GM19463 (cell line): ENCODE measurements at regions not wholly inside any gene's neighbourhood (a gene's known extent, or its start where the extent isn't known, plus 50 kb on each side); places are given as distances from the start of the nearest gene placed in this dataset.
"Not testable (repeated sequence)": the region's sequence is repeated elsewhere in the genome, so short reads cannot be mapped to it uniquely, and the experiment has no call there.

Experiments
- ATAC-seq: cut with Tn5 transposase; IDR thresholded peaks from one replicate; pipeline ENCODE4 v1.9.1; 2021; ENCODE audit warnings: mild to moderate bottlenecking, moderate library complexity; ENCODE audit not compliant: unreplicated experiment

DNA sequence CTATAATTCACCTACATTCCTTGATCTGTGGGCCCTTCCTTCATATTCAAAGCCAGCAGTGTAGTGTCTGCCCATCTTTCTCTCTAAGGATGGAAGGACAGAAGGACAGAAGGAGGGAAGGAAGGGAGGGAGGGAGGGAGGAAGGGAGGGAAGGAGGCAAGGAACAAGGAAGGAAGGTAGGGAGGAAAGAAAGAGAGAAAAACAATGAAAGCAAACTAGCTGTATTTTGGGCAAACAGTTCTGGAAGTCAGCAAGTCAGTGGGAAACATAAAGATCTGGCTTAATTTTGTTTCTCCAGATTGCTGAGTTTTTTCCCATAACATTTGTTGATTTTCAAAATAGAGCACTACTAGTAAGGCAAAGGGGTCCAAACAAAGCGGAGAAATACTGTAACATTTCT, 555.2 kb upstream of the EPHA5 start:
- no peak for ATAC-seq

DNA sequence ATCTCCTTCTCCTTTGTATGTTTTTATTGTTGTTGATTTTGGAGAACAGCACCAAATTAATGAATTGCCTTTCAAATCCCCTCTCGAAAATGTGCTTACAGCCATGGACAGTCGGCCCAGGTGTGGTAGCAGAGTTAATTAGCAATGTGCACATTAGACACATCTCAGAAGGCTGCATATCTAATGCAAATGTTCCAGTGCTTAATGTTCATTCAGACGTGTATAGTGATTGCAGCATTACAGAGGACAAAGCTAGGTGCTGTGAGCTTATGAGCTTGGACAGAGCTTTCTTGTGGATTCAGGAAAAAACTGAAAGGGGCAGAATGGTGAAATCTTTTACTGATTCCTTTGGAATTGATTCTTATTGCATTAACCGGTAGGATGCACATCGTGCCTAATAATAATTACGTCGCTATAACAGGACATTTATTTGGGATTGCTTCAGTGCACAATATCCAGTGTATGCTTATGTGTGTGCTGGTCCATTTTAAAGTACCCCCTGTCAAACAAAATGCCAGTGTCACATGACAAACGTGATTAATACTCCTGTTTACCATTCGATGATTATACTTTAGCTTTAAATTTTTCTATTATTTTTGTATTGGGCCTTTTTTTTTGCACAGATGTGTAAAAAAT, 552.9 kb upstream of the EPHA5 start:
- no peak for ATAC-seq

DNA sequence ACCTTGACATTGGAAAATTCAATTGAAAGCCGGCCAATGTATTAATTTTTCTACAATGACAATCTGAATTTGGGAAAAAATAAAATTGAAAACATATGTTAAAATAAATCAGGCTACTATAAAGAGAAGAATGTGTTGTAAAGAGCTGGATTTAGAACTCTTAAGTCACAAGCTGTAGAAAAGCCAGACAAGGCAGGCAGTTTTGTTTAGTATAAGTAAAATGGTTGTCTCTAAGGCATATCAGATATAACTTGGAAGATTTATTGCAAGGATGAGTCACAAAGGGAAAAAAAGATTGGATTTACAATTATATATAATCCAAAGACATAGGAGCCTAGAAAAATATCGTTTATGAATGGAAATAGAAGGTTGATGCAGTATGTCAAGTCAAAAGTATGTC, 549.1 kb upstream of the EPHA5 start:
- ATAC-seq, result no peak

DNA sequence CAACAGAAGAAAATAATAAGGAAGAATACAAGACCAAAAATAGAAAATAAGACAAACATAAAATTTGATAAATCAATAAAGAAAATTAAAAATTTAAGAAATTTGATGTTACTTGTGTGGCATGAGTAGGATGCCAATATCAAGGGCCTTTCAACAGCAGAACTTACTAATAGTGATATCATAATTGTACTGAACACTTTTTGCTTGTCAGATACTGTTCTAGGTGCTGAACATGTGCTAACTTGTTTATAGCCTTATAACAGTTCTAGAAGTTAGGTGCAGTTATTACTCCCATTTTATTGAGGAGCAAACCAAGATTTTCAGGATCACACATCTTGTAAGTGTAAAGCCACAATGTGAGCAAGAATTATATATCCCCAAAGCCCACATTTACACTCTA, 546.0 kb upstream of the EPHA5 start:
- no peak for ATAC-seq

DNA sequence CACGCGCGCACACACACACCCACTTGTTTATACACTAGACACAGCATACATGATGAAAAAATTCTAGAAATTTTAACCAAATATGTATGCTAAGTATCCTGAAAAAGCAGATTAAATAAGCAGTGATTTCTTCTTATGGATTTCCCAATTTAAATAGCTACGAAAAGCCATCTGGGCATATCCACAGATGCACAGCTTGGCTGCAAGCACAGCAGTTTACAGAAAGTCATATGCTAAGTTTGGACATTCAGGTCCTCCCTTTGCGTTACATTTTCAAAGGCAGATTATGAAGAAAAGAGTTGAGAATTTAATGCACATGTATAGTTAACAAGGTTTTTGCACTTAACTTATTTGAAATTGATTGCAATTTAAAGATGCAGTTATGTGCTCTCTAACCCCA, 542.2 kb upstream of the EPHA5 start:
- no peak for ATAC-seq

DNA sequence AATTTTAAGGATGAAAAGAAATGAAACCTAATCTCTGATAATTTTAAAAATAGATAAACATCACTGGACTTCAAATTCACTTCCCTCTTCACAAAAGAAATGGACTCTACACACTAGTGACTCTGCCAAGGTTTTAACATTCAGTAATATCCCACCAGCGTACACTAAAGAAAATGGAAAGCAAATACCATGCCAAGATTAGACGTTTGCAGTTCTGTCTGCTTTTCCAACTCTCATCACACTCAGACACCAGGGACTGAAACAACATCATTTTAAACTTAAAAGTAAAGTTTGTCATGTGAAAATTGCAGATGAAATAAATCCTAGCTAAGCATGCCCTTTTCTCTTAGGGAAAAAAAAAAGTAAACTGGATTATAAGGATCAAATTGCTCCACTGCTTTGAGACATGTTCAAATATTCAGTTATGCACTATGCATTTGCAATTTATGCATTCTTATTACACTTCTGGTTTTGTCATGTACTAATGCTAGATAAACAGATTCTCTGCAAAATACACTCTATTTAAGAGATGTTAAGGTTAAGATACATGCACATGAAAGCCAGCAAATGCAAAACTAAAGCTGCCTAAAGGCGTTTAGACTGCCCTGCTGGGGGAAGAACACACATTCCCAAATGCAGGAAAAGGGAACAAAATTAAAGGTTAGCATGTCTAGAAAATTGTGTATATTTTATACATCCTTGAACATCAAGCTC, 534.4 kb upstream of the EPHA5 start:
- ATAC-seq, result no peak

DNA sequence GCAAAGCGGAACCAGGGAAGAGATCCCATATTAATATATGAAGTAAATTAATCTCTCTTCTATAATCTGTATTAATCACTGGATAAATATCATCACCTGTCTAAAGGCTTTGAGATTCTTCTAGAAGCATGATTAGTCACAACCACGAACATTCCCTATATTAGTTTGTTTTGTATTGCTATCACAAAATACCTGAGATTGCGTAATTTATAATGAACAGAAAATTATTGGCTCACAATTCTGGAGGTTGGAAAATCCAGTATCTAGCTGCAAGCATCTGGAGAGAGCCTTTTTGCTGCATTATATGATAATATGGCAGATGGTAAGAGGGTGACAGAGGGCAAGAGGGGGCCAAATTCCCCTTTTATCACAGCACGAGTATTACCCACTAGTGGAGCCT, 532.6 kb upstream of the EPHA5 start:
- no peak for ATAC-seq

DNA sequence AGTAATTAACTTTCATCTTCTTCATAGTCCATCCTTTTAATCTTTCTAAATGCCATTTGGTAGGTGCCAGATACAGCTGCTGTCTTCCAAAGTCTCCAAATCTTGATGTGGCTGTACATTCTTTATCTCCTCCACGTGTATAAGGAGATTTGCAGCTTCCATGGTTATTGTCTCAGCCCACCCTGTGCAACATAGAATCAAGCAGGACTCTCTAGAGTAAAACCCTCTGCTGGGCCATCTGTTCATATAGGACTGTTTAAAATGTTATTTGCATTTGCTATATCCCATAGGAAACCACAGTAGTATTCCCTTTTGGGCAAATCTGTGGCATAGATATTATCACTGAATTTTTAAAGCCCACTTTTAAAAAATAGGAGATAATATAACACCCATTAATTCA, 527.2 kb upstream of the EPHA5 start:
- ATAC-seq, result no peak

DNA sequence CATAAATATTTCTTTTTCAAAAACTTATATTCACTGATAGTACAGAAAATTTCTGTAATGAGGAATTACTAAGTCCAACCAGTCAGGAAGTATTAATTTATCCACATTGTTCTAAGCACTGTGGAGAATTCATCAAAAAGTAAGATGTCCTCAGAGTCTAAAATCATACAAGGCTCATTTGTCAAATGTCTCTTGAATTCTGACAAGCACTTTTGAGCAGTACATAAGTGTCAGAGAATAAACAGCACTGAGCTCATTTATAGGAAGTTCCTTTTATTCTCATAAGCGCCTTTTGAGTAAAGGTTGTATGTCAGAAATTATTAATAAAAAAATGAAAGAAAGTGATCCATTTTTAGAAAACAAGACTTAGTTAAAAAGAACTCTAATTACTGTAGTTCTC, 523.2 kb upstream of the EPHA5 start:
- no peak for ATAC-seq

DNA sequence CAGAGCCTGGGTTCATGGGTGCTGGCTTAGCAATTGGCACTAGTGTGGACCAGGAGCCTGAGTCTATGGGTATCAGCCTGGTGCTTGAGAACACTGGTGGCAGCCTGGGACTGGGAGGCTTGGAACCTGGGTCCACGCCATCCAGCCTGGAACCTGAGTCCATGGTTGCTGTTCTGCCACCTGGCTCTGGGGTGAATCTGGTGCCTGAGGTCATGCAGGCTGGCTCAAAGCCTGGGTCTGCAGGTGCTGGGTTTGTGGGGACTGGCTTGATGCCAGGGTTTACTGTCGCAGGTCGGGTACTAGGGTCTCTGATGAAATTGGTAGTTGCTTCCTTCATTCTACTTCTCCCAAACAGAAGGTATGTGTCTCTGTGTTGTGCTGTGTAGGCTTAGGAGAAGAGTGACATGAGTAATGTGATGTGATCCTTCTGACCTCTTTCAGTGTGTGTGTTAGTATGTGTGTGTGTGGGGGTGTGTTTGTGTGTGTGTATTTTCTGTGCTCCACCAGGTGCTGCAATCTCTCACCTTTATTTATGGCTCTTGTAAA, 517.0 kb upstream of the EPHA5 start:
- no peak for ATAC-seq

DNA sequence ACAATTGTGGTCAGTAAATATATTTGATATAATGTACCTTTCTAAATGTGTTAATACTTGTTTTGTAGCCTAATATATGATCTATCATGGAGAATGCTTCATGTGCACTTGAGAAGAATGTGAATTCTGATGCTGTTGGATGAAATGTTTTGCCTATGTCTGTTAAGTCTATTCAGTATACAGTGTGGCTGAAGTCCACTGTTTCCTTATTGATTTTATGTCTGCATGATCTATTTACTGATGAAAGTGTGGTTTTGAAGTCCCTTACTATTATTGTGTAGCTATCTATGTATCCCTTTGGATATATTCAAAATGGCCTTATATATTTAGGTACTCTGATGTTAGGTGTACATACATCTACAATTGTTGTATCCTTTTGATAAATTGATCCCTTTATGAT, 515.8 kb upstream of the EPHA5 start:
- no peak for ATAC-seq

DNA sequence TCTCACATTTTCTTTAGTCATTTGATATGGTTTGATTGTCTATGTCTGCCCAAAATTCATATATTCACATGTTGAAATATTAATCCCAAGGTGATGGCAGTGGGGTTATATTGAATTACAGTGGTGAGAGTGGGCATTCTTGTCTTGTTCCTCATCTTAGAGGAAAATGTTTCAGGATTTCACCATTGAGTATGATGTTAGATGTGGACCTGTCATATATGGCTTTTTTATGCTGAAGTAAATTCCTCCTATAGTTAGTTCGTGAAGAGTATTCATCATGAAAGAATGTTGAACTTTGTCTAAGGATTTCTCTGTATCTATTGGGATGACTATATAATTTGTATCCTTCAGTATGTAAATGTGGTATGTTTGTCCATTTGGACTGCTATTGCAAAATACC, 512.3 kb upstream of the EPHA5 start:
- no peak for ATAC-seq

DNA sequence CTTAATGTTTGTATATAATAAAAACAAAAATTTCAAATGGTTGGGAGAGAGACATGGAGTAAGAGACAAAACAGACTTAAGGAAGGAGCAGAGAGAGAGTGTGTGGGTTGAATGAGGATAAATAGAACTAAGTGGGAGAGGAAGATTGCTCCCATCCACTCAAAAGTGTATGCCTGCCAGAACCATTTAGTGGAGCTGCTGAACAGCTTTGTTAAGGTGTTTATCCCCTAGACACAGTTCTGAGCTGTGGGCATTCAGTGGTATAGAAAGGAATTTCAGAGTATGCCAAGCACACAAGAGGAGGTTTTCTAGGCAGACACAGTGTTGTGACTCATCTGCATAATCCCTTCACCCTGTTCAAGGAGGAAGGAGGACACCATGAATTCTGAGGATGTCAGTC, 508.6 kb upstream of the EPHA5 start:
- ATAC-seq, result no peak

DNA sequence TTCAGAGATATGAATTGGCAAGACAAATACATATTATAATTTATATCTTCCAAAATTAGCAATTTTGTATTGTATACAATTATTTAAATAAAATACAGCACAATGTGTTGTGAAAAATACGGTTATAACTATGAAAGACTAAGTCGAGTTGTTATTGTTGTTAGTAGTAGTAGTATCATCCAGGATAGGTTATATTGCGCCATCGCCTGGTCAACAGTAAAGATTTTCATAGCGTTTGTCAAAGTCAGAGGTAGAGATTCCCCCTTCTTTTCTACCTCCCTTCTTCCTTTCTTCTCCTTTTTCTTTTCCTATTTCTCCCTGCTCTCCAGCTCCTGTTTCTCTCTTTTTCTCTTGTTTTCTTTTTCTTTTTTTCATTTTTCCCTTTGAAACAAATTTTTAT, 499.1 kb upstream of the EPHA5 start:
- no peak for ATAC-seq

DNA sequence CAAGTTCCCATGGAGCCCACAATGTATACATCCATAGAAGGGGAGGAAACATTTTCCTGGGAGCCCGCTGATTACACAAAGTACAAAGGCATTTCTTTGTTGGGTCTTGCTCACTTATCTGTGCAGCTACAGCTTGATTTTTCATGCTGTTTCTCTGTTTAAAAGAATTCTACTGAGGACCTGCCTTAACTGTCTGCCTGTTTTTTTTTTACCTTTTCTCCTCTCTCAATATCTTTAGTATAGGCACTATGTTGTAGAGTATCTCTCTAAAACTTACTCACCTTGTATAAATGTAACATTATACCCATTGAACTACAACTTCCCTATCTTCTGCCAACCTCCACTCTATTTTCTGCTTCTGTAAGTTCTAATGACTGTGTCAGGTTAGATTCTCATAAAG, 494.6 kb upstream of the EPHA5 start:
- ATAC-seq, result no peak

DNA sequence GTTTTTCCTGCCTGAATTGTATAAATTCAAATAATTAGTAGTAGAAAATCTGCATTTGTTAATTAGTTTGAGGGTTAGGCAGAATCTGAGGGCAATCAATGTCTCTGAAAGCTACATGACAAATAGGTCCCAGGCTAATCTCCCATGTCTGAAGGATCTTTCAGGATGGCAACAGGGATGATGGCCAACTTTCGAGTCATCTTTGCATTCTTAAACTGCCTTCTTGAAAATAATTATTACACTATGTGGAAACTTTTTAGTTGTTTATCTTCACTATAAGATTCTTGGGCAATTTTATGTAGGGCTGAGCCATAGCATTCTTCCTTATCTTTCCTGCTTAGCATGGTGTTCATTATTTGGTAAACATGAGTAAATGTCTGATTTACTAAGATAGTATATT, 490.3 kb upstream of the EPHA5 start:
- no peak for ATAC-seq

DNA sequence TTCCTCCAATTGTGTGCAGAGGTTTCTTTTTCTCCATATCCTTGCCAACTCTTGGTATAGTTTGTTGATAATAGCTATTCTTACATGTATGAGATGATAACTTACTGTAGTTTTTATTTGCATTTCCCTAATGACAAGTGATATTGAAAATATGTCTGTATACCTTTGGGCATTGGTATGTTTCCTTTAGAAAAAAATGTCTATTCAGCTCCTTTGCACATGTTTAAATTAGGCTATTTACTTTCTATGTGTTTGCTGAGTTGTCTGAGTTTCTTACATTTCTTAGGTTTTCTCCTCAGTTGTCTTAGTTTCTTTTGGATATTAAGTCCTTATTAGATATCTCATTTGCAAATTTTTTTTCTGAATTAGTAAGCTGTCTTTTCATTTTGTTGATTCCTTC, 487.3 kb upstream of the EPHA5 start:
- no peak for ATAC-seq

DNA sequence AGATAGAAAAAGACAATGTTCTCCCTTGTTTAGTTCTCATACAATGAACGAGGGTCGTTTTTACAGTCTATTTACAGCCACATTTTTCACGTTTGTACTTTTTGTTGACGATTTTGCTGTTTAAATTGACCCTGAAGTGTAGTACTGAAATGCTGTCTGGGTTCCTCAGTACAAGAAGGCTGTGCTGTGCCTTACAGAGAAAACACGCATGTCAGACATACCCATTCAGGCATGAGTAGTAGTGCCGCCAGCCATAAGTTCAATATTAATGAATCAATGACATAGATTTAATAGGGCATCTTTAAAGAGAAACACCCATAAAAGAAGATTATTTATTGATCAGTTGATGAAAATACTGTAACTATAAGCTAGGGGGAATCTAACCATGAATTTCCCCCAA, 459.8 kb upstream of the EPHA5 start:
- ATAC-seq, result no peak

DNA sequence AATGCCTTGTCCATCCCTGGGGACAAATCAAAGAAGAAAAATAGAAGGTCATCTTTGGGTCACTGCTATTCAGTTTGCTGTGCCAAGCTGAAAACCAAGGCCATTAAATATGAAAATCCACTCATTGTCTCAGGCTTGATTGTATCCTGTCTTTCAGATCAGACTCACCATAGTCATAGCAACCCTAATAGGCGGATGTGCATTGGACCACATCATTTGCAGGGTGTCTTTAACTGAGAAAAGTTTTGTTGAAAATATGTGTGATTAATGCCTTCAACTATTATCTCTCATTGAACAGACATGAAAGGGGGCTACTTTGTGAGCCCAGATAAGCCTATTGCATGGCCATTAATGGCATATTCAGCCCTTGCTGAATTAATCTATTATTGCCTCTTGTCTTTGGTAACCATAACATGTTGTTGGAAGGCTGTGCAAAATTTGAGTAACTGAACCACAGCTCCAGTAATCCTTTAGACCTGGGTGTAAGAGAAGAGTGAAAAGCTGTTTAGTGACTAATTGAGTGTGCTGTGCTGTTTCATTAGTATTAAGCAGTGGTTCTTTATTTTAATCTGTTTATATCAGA, 453.6 kb upstream of the EPHA5 start:
- no peak for ATAC-seq

DNA sequence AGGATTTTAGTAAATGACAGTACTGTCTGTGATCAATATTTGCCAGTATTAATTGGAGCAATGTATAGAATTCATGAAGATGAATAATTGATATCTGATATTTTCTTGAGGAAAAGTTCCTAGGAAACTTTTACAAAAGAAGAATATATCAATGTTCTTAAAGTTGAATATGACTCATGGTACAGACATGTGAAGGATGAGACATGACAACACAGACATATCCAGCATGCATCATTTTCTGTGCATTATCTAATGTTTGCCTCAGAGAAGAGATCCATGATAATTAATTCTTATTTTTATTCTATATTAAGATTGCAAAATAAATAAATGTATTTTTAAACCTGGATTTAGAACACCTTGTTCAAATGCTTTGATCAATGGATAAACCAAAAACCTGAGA, 452.9 kb upstream of the EPHA5 start:
- no peak for ATAC-seq

DNA sequence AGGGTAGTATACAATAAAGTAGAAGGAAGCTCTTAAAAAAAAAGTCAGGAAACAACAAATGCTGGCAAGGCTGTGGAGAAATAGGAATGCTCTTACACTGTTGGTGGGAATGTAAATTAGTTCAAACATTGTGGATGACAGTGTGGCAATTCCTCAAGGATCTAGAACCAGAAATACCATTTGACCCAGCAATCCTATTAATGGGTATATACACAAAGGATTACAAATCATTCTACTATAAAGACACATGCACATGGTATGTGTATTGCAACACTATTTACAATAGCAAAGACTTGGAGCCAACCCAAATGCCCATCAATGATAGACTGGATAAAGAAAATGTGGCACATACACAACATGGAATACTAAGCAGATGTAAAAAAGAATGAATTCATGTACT, 444.9 kb upstream of the EPHA5 start:
- not testable (repeated sequence) for ATAC-seq

DNA sequence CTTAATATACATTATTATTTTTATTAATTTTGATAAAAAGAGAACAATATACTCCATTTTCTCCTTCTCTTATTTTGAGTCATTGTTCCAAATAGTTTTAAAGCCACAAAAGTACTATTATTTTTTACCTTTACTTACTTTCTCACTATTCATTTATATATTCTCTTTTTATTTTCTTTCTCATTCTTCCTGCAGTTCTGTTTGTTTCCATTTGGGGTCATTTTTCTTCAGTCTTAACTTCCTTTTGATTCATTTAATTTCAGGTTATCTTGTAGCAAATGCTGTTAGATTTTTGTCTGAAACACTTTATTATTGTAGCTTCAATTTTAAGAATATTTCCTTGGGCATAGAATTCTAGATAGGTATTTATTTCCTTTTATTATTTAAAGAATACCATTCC, 438.6 kb upstream of the EPHA5 start:
- ATAC-seq, result no peak
